HCT116 (cell line): ENCODE measurements at regions not wholly inside any gene's neighbourhood (a gene's known extent, or its start where the extent isn't known, plus 50 kb on each side); places are given as distances from the start of the nearest gene placed in this dataset.

Experiments
- EZH2phosphoT487 ChIP-seq: fragments of 200-600 bp; IDR thresholded peaks from 2 replicates; pipeline ENCODE4 v1.6.1; 2018; ENCODE audit warnings: antibody characterized with exemption, borderline replicate concordance
- JUND ChIP-seq: IDR thresholded peaks from 2 replicates; pipeline ENCODE4 v1.6.1; 2012
- POLR2A ChIP-seq: IDR thresholded peaks from 2 replicates; pipeline ENCODE4 v1.7.0; 2011; ENCODE audit warnings: borderline replicate concordance; ENCODE audit not compliant: insufficient read depth, insufficient read length; ENCODE audit errors: extremely low read depth
- RAD21 ChIP-seq: IDR thresholded peaks from 2 replicates; pipeline ENCODE4 v1.6.1; 2012; ENCODE audit warnings: low read depth, mild to moderate bottlenecking
- SRF ChIP-seq: IDR thresholded peaks from 2 replicates; pipeline ENCODE4 v1.6.1; 2012; ENCODE audit warnings: low read depth
- YY1 ChIP-seq: IDR thresholded peaks from 2 replicates; pipeline ENCODE4 v1.6.1; 2011; ENCODE audit warnings: low read length, low read depth, moderate library complexity, mild to moderate bottlenecking; ENCODE audit not compliant: insufficient replicate concordance; ENCODE audit errors: extremely low read depth
- TF ChIP-seq, protein P1 (sequence below), 3 experiments: fragments of 200-600 bp in 1 of 3; sonication (generic) in 1 of 3; IDR thresholded peaks in 2 of 3; conservative IDR thresholded peaks in 1 of 3; 2 replicates each; pipeline ENCODE4 v1.5.1; 2012 to 2017; ENCODE audit warnings: low read depth in 2 of 3, low read length in 2 of 3, antibody characterized with exemption in 1 of 3, borderline replicate concordance in 1 of 3, control low read depth in 1 of 3, mild to moderate bottlenecking in 1 of 3, mixed read lengths in 1 of 3, mixed run types in 1 of 3, moderate library complexity in 1 of 3; ENCODE audit not compliant: insufficient read depth in 1 of 3
- TF ChIP-seq, protein P2 (sequence below): IDR thresholded peaks from 2 replicates; pipeline ENCODE4 v1.6.1; 2012
- TF ChIP-seq, protein P3 (sequence below): IDR thresholded peaks from 2 replicates; pipeline ENCODE4 v1.6.1; 2012; ENCODE audit warnings: low read depth

DNA sequence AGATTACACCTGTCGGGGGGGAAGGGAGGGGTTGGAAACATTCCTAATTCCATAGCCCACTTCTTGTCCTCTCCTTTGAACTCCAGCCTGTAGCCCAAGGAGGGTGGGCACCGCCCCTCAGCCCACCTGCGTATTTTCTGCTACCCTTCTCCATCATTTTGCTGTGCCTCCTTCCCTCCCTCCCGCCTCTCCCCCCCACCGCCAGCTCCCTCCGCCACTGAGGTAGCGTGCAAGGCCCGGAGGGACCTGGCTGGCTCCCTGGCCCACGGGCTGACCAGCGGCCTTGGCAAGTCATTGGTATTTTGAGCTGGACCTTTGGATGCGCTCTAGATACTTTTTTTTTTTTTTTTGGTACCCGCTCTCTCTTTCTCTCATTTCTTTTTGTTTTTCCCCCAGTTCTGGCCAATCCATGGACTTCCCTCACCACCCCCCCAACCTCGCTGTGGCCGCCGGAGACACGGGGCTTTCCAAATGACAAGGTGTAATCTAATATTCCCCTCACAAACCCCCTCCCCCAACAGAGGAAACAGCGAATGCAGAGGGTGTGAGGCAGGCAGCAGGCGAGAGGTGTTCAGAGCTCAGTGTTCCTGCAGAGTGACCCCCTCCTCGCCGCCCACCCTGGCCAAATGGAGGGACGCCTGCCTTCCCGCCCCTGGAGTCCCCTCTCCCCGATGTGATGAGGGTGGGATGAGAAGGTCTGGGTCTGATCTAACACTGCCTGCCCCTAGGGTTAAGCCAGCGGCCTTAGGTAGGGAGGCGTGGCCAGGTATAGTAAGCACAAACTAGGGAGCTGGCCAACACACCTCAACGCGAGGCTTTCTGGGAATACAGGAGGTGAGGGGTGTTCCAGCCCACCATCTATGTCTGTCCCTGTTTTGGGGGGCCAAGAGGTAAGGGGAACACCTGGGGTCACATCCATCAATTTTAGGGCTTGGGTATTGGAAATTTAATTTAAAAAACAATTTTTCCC, 89.2 kb downstream of the PTPRS start:
- no peak for TF ChIP-seq POLR2A
- TF ChIP-seq EZH2phosphoT487, result no peak
- TF ChIP-seq, protein P1, sequence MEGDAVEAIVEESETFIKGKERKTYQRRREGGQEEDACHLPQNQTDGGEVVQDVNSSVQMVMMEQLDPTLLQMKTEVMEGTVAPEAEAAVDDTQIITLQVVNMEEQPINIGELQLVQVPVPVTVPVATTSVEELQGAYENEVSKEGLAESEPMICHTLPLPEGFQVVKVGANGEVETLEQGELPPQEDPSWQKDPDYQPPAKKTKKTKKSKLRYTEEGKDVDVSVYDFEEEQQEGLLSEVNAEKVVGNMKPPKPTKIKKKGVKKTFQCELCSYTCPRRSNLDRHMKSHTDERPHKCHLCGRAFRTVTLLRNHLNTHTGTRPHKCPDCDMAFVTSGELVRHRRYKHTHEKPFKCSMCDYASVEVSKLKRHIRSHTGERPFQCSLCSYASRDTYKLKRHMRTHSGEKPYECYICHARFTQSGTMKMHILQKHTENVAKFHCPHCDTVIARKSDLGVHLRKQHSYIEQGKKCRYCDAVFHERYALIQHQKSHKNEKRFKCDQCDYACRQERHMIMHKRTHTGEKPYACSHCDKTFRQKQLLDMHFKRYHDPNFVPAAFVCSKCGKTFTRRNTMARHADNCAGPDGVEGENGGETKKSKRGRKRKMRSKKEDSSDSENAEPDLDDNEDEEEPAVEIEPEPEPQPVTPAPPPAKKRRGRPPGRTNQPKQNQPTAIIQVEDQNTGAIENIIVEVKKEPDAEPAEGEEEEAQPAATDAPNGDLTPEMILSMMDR (IDR thresholded peaks at IDR 0.05 in 2 of 3, conservative IDR thresholded peaks at IDR 0.05 in 1 of 3; ENCODE audit: borderline replicate concordance in 1 of 3, insufficient read depth in 1 of 3, low read depth in 2 of 3, low read length in 2 of 3), result no peak
- TF ChIP-seq JUND, result no peak
- TF ChIP-seq, protein P2, sequence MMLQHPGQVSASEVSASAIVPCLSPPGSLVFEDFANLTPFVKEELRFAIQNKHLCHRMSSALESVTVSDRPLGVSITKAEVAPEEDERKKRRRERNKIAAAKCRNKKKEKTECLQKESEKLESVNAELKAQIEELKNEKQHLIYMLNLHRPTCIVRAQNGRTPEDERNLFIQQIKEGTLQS, result no peak
- no peak for TF ChIP-seq SRF
- no peak for TF ChIP-seq RAD21
- TF ChIP-seq YY1, result no peak
- TF ChIP-seq, protein P3, sequence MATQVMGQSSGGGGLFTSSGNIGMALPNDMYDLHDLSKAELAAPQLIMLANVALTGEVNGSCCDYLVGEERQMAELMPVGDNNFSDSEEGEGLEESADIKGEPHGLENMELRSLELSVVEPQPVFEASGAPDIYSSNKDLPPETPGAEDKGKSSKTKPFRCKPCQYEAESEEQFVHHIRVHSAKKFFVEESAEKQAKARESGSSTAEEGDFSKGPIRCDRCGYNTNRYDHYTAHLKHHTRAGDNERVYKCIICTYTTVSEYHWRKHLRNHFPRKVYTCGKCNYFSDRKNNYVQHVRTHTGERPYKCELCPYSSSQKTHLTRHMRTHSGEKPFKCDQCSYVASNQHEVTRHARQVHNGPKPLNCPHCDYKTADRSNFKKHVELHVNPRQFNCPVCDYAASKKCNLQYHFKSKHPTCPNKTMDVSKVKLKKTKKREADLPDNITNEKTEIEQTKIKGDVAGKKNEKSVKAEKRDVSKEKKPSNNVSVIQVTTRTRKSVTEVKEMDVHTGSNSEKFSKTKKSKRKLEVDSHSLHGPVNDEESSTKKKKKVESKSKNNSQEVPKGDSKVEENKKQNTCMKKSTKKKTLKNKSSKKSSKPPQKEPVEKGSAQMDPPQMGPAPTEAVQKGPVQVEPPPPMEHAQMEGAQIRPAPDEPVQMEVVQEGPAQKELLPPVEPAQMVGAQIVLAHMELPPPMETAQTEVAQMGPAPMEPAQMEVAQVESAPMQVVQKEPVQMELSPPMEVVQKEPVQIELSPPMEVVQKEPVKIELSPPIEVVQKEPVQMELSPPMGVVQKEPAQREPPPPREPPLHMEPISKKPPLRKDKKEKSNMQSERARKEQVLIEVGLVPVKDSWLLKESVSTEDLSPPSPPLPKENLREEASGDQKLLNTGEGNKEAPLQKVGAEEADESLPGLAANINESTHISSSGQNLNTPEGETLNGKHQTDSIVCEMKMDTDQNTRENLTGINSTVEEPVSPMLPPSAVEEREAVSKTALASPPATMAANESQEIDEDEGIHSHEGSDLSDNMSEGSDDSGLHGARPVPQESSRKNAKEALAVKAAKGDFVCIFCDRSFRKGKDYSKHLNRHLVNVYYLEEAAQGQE, result no peak
